ENCODE measurements at regions not wholly inside any gene's neighbourhood (a gene's known extent, or its start where the extent isn't known, plus 50 kb on each side); places are given as distances from the start of the nearest gene placed in this dataset.

DNA sequence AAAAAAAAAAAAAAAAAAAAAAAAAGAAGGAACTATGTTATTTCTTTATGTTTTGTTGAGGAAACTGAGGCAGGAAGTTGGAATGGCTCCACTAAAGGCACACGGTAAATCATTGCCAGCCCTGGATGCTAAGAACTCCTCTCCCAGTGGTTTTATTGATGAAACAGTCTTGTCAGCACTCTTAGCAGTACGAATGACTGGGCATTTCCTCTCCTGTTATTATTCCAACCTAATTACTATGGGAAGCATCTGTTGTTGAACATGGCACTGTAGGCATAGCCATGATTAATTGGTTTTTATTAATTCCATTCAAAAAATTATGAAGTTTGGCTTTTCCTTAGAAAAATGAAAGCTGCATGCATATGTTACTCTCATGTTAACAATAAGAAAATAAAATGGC lies 1387.1 kb upstream of the TMEM132C start:
- no peak for DNase-seq (ENCODE audit: low spot score)
- Histone ChIP-seq H3K4me3 (ENCODE audit: severe bottlenecking) (no peak overlapping the region), H3K9me3 (ENCODE audit: severe bottlenecking) (no peaks in the 10 kb centered on the region), H3K4me1 (ENCODE audit: insufficient read depth, poor library complexity, severe bottlenecking) (no peaks in the 10 kb centered on the region), H3K27ac (ENCODE audit: poor library complexity, severe bottlenecking) (no peak overlapping the region), H3K36me3 (ENCODE audit: low read depth) (no peaks in the 10 kb centered on the region), H3K27me3 (ENCODE audit: insufficient read depth, poor library complexity, severe bottlenecking) (no peaks in the 10 kb centered on the region)
- ATAC-seq (ENCODE audit: low read depth): no peak
- TF ChIP-seq CTCF (IDR thresholded peaks at IDR 0.05; ENCODE audit: poor library complexity, severe bottlenecking): no peak

GRCh38 chr12:126883697-126884096 lies 1383.3 kb upstream of the TMEM132C start:
- no peaks in the 10 kb centered on the region for H3K9me3 ChIP-seq (ENCODE audit: severe bottlenecking)
- H3K27me3 ChIP-seq (ENCODE audit: insufficient read depth, poor library complexity, severe bottlenecking): no peaks in the 10 kb centered on the region
- H3K4me1 ChIP-seq (ENCODE audit: insufficient read depth, poor library complexity, severe bottlenecking): no peaks in the 10 kb centered on the region
- no peak overlapping the region for H3K4me3 ChIP-seq (ENCODE audit: severe bottlenecking)
- H3K27ac ChIP-seq (ENCODE audit: poor library complexity, severe bottlenecking): no peak overlapping the region
- no peaks in the 10 kb centered on the region for H3K36me3 ChIP-seq (ENCODE audit: low read depth)
- DNase-seq (ENCODE audit: low spot score) (no peak), ATAC-seq (ENCODE audit: low read depth) (no peak)
- TF ChIP-seq CTCF (IDR thresholded peaks at IDR 0.05; ENCODE audit: poor library complexity, severe bottlenecking): no peak

GRCh38 chr12:126889501-126889900 lies 1377.5 kb upstream of the TMEM132C start:
- Histone ChIP-seq H3K27me3 (ENCODE audit: insufficient read depth, poor library complexity, severe bottlenecking) (no peaks in the 10 kb centered on the region), H3K4me3 (ENCODE audit: severe bottlenecking) (no peak overlapping the region), H3K4me1 (ENCODE audit: insufficient read depth, poor library complexity, severe bottlenecking) (no peaks in the 10 kb centered on the region), H3K27ac (ENCODE audit: poor library complexity, severe bottlenecking) (no peak overlapping the region), H3K9me3 (ENCODE audit: severe bottlenecking) (no peaks in the 10 kb centered on the region), H3K36me3 (ENCODE audit: low read depth) (no peaks in the 10 kb centered on the region)
- no peak for DNase-seq (ENCODE audit: low spot score)
- no peak for ATAC-seq (ENCODE audit: low read depth)
- TF ChIP-seq CTCF (IDR thresholded peaks at IDR 0.05; ENCODE audit: poor library complexity, severe bottlenecking): no peak

DNA sequence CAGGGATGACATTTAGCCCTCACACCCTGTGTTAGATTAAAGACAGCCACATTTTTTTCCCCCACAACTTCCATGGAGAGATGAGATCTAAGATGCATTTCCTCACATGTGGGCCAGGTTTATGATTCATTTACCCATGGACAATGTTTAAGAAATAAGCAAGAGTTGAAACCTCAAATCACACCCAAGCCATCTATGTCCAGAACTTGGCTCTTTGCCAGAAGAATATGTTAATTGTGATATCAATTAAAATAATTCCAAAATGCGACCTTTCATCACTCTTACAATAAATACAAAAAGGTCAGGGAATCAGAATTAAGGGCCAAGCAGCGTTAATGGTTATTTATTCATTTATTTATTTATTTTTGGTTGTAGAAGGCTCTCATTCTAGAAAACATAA lies 1376.9 kb upstream of the TMEM132C start:
- Histone ChIP-seq H3K9me3 (ENCODE audit: severe bottlenecking) (no peaks in the 10 kb centered on the region), H3K27me3 (ENCODE audit: insufficient read depth, poor library complexity, severe bottlenecking) (no peaks in the 10 kb centered on the region), H3K4me1 (ENCODE audit: insufficient read depth, poor library complexity, severe bottlenecking) (no peaks in the 10 kb centered on the region), H3K4me3 (ENCODE audit: severe bottlenecking) (no peak overlapping the region), H3K36me3 (ENCODE audit: low read depth) (no peaks in the 10 kb centered on the region), H3K27ac (ENCODE audit: poor library complexity, severe bottlenecking) (no peak overlapping the region)
- TF ChIP-seq CTCF (IDR thresholded peaks at IDR 0.05; ENCODE audit: poor library complexity, severe bottlenecking): no peak
- no peak for ATAC-seq (ENCODE audit: low read depth)
- DNase-seq (ENCODE audit: low spot score): no peak

DNA sequence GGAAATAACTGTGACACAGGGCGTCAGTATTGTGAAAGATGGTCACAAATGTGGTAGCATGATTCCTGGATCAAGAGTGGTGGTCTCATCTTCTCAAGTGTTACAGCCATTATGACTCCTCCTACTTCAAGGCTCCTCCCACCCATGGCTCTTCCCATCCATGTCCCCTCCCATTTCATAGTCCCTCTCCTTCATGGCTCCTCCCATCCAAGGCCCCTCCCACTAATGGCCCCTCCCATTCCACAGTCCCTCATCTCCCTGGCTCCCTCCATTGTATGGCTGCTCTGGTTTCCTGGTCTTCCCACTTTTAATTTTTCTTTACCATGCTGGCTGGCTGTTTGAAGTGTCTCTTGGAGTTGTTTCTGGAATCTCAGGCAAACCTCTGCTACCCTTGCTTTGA lies 1375.2 kb upstream of the TMEM132C start:
- Histone ChIP-seq H3K36me3 (ENCODE audit: low read depth) (no peaks in the 10 kb centered on the region), H3K9me3 (ENCODE audit: severe bottlenecking) (no peaks in the 10 kb centered on the region), H3K4me3 (ENCODE audit: severe bottlenecking) (no peak overlapping the region), H3K27ac (ENCODE audit: poor library complexity, severe bottlenecking) (no peak overlapping the region), H3K27me3 (ENCODE audit: insufficient read depth, poor library complexity, severe bottlenecking) (no peaks in the 10 kb centered on the region), H3K4me1 (ENCODE audit: insufficient read depth, poor library complexity, severe bottlenecking) (peaks cover 12% of the 10 kb centered on the region)
- ATAC-seq (ENCODE audit: low read depth) (no peak), DNase-seq (ENCODE audit: low spot score) (no peak)
- TF ChIP-seq CTCF (IDR thresholded peaks at IDR 0.05; ENCODE audit: poor library complexity, severe bottlenecking): no peak
